KMS-11 (cell line): ENCODE measurements at regions not wholly inside any gene's neighbourhood (a gene's known extent, or its start where the extent isn't known, plus 50 kb on each side); places are given as distances from the start of the nearest gene placed in this dataset.

Experiments
- H2AFZ ChIP-seq: fragments of 200-600 bp; sonication (generic); 2 replicates; pipeline ENCODE4 v1.6.1; 2016; ENCODE audit warnings: antibody characterized with exemption, mixed run types, low read depth
- H3K27ac ChIP-seq: fragments of 200-600 bp; sonication (generic); 2 replicates; pipeline ENCODE4 v1.6.1; 2016; ENCODE audit warnings: mild to moderate bottlenecking, mixed run types
- H3K27me3 ChIP-seq: fragments of 200-600 bp; sonication (generic); 2 replicates; pipeline ENCODE4 v1.6.1; 2017; ENCODE audit warnings: mild to moderate bottlenecking, low read depth, mixed run types, moderate library complexity; ENCODE audit not compliant: insufficient read depth
- H3K36me3 ChIP-seq: fragments of 200-600 bp; sonication (generic); 2 replicates; pipeline ENCODE4 v1.6.1; 2017; ENCODE audit warnings: mild to moderate bottlenecking, mixed run types; ENCODE audit not compliant: insufficient read depth
- H3K4me1 ChIP-seq: fragments of 200-600 bp; sonication (generic); 2 replicates; pipeline ENCODE4 v1.6.1; 2016; ENCODE audit warnings: mild to moderate bottlenecking, low read depth, mixed run types; ENCODE audit not compliant: poor library complexity, severe bottlenecking
- H3K4me2 ChIP-seq: fragments of 200-600 bp; sonication (generic); 2 replicates; pipeline ENCODE4 v1.7.0; 2016; ENCODE audit warnings: mild to moderate bottlenecking, mixed run types
- H3K4me3 ChIP-seq: fragments of 200-600 bp; sonication (generic); IDR thresholded peaks from 2 replicates; pipeline ENCODE4 v1.6.1; 2017; ENCODE audit warnings: low read depth, low read length, mixed read lengths; ENCODE audit not compliant: insufficient read depth
- H3K79me2 ChIP-seq: fragments of 200-600 bp; sonication (generic); 2 replicates; pipeline ENCODE4 v1.6.1; 2016; ENCODE audit warnings: low read depth, mixed run types; ENCODE audit not compliant: insufficient read depth
- H3K9ac ChIP-seq: fragments of 200-600 bp; sonication (generic); 2 replicates; pipeline ENCODE4 v1.6.1; 2016; ENCODE audit warnings: mild to moderate bottlenecking, mixed run types
- H4K20me1 ChIP-seq: fragments of 200-600 bp; sonication (generic); 2 replicates; pipeline ENCODE4 v1.6.1; 2016; ENCODE audit warnings: mild to moderate bottlenecking, mixed run types; ENCODE audit not compliant: insufficient read depth
- CTCF ChIP-seq: fragments of 200-600 bp; sonication (generic); conservative IDR thresholded peaks from 2 replicates; pipeline ENCODE4 v1.6.1; 2017; ENCODE audit warnings: low read depth, mild to moderate bottlenecking, antibody characterized with exemption, low read length, moderate library complexity, mixed read lengths

GRCh38 chr5:74450095-74450494, 190.4 kb downstream of the ENC1 start:
- H4K20me1 ChIP-seq, result no peaks in the 10 kb centered on the region
- no peak overlapping the region for H2AFZ ChIP-seq
- no peak for TF ChIP-seq CTCF
- H3K36me3 ChIP-seq, result no peaks in the 10 kb centered on the region
- no peaks in the 10 kb centered on the region for H3K27me3 ChIP-seq
- H3K27ac ChIP-seq, result no peak overlapping the region
- H3K4me3 ChIP-seq, result no peak overlapping the region
- H3K4me2 ChIP-seq, result no peak overlapping the region
- H3K9ac ChIP-seq, result no peak overlapping the region
- H3K4me1 ChIP-seq, result no peaks in the 10 kb centered on the region
- H3K79me2 ChIP-seq, result no peaks in the 10 kb centered on the region

GRCh38 chr5:74446725-74447241, 193.7 kb downstream of the ENC1 start:
- TF ChIP-seq CTCF, result no peak
- no peaks in the 10 kb centered on the region for H3K4me1 ChIP-seq
- H2AFZ ChIP-seq, result no peak overlapping the region
- no peak overlapping the region for H3K9ac ChIP-seq
- H3K27ac ChIP-seq, result no peak overlapping the region
- H3K4me3 ChIP-seq, result no peak overlapping the region
- H3K4me2 ChIP-seq, result no peak overlapping the region
- no peaks in the 10 kb centered on the region for H3K27me3 ChIP-seq
- no peaks in the 10 kb centered on the region for H3K36me3 ChIP-seq
- no peaks in the 10 kb centered on the region for H4K20me1 ChIP-seq
- H3K79me2 ChIP-seq, result no peaks in the 10 kb centered on the region

GRCh38 chr5:74442466-74442865, 198.1 kb downstream of the ENC1 start:
- H3K79me2 ChIP-seq, result no peaks in the 10 kb centered on the region

GRCh38 chr5:74441616-74442015, 198.9 kb downstream of the ENC1 start:
- Histone ChIP-seq H3K27me3 (no peaks in the 10 kb centered on the region), H4K20me1 (no peaks in the 10 kb centered on the region), H3K79me2 (no peaks in the 10 kb centered on the region), H2AFZ (no peak overlapping the region), H3K27ac (no peak overlapping the region), H3K36me3 (no peaks in the 10 kb centered on the region), H3K4me1 (no peaks in the 10 kb centered on the region), H3K4me2 (no peak overlapping the region), H3K9ac (no peak overlapping the region), H3K4me3 (no peak overlapping the region)
- no peak for TF ChIP-seq CTCF

More at GRCh38 chr5:74442466-74442865, 198.1 kb downstream of the ENC1 start:
- H3K27ac ChIP-seq, result no peak overlapping the region
- H3K27me3 ChIP-seq, result no peaks in the 10 kb centered on the region
- H3K9ac ChIP-seq, result no peak overlapping the region
- no peak overlapping the region for H2AFZ ChIP-seq
- no peaks in the 10 kb centered on the region for H3K4me1 ChIP-seq
- H4K20me1 ChIP-seq, result no peaks in the 10 kb centered on the region
- no peak overlapping the region for H3K4me3 ChIP-seq
- no peak for TF ChIP-seq CTCF
- no peaks in the 10 kb centered on the region for H3K36me3 ChIP-seq
- no peak overlapping the region for H3K4me2 ChIP-seq
